GM12878 (cell line): ENCODE measurements at regions not wholly inside any gene's neighbourhood (a gene's known extent, or its start where the extent isn't known, plus 50 kb on each side); places are given as distances from the start of the nearest gene placed in this dataset.

Source experiments
- CTCF ChIP-seq, 3 experiments: IDR thresholded peaks in 2 of 3; conservative IDR thresholded peaks in 1 of 3; 2 replicates each; pipeline ENCODE4 v1.5.1; 2011; ENCODE audit warnings: low read depth in 3 of 3, low read length in 3 of 3, mild to moderate bottlenecking in 3 of 3, control low read depth in 2 of 3, moderate library complexity in 2 of 3, inconsistent platforms in 1 of 3, mixed read lengths in 1 of 3; ENCODE audit not compliant: control insufficient read depth in 2 of 3, insufficient read depth in 1 of 3; ENCODE audit errors: extremely low read depth in 1 of 3
- POLR2A ChIP-seq: IDR thresholded peaks from 2 replicates; pipeline ENCODE4 v1.6.1; 2011; ENCODE audit warnings: low read depth, mild to moderate bottlenecking, low read length
- RELA ChIP-seq: fragments of 450-650 bp; IDR thresholded peaks from 2 replicates; pipeline ENCODE4 v1.8.0; 2014; ENCODE audit warnings: borderline replicate concordance; ENCODE audit not compliant: partially characterized antibody
- SRF ChIP-seq, 2 experiments: IDR thresholded peaks; 2 replicates each; pipeline ENCODE4 v1.6.1; 2011; ENCODE audit warnings: low read depth in 2 of 2, low read length in 2 of 2, mild to moderate bottlenecking in 1 of 2, moderate library complexity in 1 of 2
- SUPT20H ChIP-seq: IDR thresholded peaks from 2 replicates; pipeline ENCODE4 v1.6.1; 2011; ENCODE audit warnings: low read depth, mild to moderate bottlenecking, low read length, moderate library complexity, borderline replicate concordance; ENCODE audit not compliant: control insufficient read depth
- TAF1 ChIP-seq: IDR thresholded peaks from 2 replicates; pipeline ENCODE4 v1.6.1; 2011; ENCODE audit warnings: mild to moderate bottlenecking, low read depth, low read length, borderline replicate concordance
- TCF7 ChIP-seq: IDR thresholded peaks from 2 replicates; pipeline ENCODE4 v1.6.1; 2014; ENCODE audit warnings: antibody characterized with exemption, borderline replicate concordance
- TF ChIP-seq, protein P1 (sequence below): IDR thresholded peaks from 2 replicates; pipeline ENCODE4 v1.6.1; 2012; ENCODE audit warnings: mild to moderate bottlenecking, low read depth, low read length

DNA sequence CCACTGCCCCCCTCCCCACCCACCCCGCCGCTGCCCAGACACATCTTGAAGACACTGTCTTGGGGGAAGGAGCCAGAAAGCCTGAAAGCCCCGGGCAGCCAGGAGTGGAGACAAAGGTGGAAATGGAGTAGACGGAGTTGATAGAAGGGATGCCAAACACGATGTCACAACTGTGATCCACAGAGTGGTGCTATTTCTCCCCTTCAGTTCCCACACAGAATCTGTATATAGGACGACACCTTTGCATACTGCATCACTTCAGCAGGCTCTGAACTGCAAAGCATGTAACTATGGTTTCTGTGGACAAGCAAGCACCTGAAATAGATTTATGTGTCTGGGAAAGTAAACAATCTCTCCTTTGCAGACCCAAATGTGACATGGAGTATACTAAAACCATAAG is 56.4 kb upstream of the F13A1 start:
- TF ChIP-seq TAF1 (no peak), TCF7 (no peak), POLR2A (no peak), RELA (no peak), SUPT20H (no peak), CTCF (IDR thresholded peaks at IDR 0.05 in 2 of 3, conservative IDR thresholded peaks at IDR 0.05 in 1 of 3; ENCODE audit: control insufficient read depth in 2 of 3, extremely low read depth in 1 of 3, insufficient read depth in 1 of 3, low read depth in 3 of 3, low read length in 3 of 3) (no peak), SRF (IDR thresholded peaks at IDR 0.05; ENCODE audit: low read depth in 2 of 2, low read length in 2 of 2) (no peak)
- TF ChIP-seq, protein P1, sequence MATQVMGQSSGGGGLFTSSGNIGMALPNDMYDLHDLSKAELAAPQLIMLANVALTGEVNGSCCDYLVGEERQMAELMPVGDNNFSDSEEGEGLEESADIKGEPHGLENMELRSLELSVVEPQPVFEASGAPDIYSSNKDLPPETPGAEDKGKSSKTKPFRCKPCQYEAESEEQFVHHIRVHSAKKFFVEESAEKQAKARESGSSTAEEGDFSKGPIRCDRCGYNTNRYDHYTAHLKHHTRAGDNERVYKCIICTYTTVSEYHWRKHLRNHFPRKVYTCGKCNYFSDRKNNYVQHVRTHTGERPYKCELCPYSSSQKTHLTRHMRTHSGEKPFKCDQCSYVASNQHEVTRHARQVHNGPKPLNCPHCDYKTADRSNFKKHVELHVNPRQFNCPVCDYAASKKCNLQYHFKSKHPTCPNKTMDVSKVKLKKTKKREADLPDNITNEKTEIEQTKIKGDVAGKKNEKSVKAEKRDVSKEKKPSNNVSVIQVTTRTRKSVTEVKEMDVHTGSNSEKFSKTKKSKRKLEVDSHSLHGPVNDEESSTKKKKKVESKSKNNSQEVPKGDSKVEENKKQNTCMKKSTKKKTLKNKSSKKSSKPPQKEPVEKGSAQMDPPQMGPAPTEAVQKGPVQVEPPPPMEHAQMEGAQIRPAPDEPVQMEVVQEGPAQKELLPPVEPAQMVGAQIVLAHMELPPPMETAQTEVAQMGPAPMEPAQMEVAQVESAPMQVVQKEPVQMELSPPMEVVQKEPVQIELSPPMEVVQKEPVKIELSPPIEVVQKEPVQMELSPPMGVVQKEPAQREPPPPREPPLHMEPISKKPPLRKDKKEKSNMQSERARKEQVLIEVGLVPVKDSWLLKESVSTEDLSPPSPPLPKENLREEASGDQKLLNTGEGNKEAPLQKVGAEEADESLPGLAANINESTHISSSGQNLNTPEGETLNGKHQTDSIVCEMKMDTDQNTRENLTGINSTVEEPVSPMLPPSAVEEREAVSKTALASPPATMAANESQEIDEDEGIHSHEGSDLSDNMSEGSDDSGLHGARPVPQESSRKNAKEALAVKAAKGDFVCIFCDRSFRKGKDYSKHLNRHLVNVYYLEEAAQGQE: no peak
